Upper lobe of left lung (tissue), 6 donors: ENCODE measurements at regions not wholly inside any gene's neighbourhood (a gene's known extent, or its start where the extent isn't known, plus 50 kb on each side); places are given as distances from the start of the nearest gene placed in this dataset.

Source experiments
- ATAC-seq, 2 donors: fragments of 200-7000 bp; cut with Tn5 transposase; one replicate each; pipeline ENCODE4 v1.9.1; 2022; ENCODE audit warnings: mild to moderate bottlenecking in 2 of 2, moderate library complexity in 2 of 2; ENCODE audit not compliant: low FRiP score in 2 of 2
- DNase-seq, 2 donors: peaks; one replicate each; pipeline ENCODE4 v3.0.0-alpha.2; 2019 to 2020
- H3K27ac ChIP-seq, 4 donors: fragments of 200-600 bp; sonication (generic); one replicate each; pipeline ENCODE4 v1.5.1; 2016 to 2019
- H3K27me3 ChIP-seq, 4 donors: fragments of 200-600 bp; sonication (generic); one replicate each; pipeline ENCODE4 v1.5.1; 2017 to 2019
- H3K36me3 ChIP-seq, 4 donors: fragments of 200-600 bp; sonication (generic); one replicate each; pipeline ENCODE4 v1.5.1; 2016 to 2019
- H3K4me1 ChIP-seq, 4 donors: fragments of 200-600 bp; sonication (generic); one replicate each; pipeline ENCODE4 v1.5.1; 2018 to 2019
- H3K4me3 ChIP-seq, 4 donors: fragments of 200-600 bp; sonication (generic); one replicate each; pipeline ENCODE4 v1.5.1; 2017 to 2019; ENCODE audit warnings: mild to moderate bottlenecking in 2 of 4, moderate library complexity in 1 of 4
- H3K9me3 ChIP-seq, 4 donors: fragments of 200-600 bp; sonication (generic); one replicate each; pipeline ENCODE4 v1.5.1; 2018 to 2019
- CTCF ChIP-seq, 6 experiments: fragments of 450-650 bp in 4 of 6; fragments of 200-600 bp in 2 of 6; sonication (generic) in 2 of 6; IDR thresholded peaks; one replicate each; pipeline ENCODE4 v1.5.1; 2016 to 2019; ENCODE audit warnings: antibody characterized with exemption in 6 of 6
- EP300 ChIP-seq, 4 donors: sonication (generic); formaldehyde crosslinking; IDR thresholded peaks; one replicate each; pipeline ENCODE4 v1.5.1; 2017; ENCODE audit warnings: antibody characterized with exemption in 4 of 4, control low read depth in 2 of 4
- POLR2A ChIP-seq, 4 donors: fragments of 450-650 bp; IDR thresholded peaks; one replicate each; pipeline ENCODE4 v1.5.1; 2016 to 2017; ENCODE audit warnings: antibody characterized with exemption in 4 of 4, mild to moderate bottlenecking in 2 of 4
- POLR2AphosphoS5 ChIP-seq, 2 donors: sonication (generic); formaldehyde crosslinking; IDR thresholded peaks; one replicate each; pipeline ENCODE4 v1.5.1; 2017; ENCODE audit warnings: antibody characterized with exemption in 2 of 2
- WGBS, 2 donors: methylation state at CpG; one replicate each; pipeline ENCODE4 v1.1.5; 2017 to 2018; 5-methylcytosine and 5-hydroxymethylcytosine counted together
- donor health status: DM: no; HTN: no; CAD: no; lungs with moderate emphysema.
- donor health status: DM: no; HTN: yes; CAD: no; lungs with severe emphysema.

- ATAC-seq = no peak
- H3K9me3 ChIP-seq = no peaks in the 10 kb centered on the region
Measured at GRCh38 chr10:10919976-10920375, 97.7 kb upstream of the CELF2 start.

GRCh38 chr10:10921826-10922461 lies 95.7 kb upstream of the CELF2 start:
- DNase-seq (no peak), ATAC-seq (no peak)
- H3K4me3 ChIP-seq = peak overlapping the region in 1 of 4 donors; percentile 1
- H3K36me3 ChIP-seq = no peaks in the 10 kb centered on the region
- no peak for TF ChIP-seq EP300 (IDR thresholded peaks at IDR 0.05)
- no peak for TF ChIP-seq POLR2A (IDR thresholded peaks at IDR 0.05)
- no peak for TF ChIP-seq CTCF (IDR thresholded peaks at IDR 0.05)
- no peak for TF ChIP-seq POLR2AphosphoS5 (IDR thresholded peaks at IDR 0.05)
- 82 to 83% methylated on average over 12 of the region's 12 CpGs for WGBS, 2 donors
- H3K4me1 ChIP-seq = no peaks in the 10 kb centered on the region
- no peaks in the 10 kb centered on the region for H3K27me3 ChIP-seq
- peak overlapping the region in 1 of 4 donors; percentile 69 for H3K27ac ChIP-seq
- H3K9me3 ChIP-seq = no peaks in the 10 kb centered on the region

More at GRCh38 chr10:10919976-10920375, 97.7 kb upstream of the CELF2 start:
- H3K27ac ChIP-seq = no peak overlapping the region
- peaks cover 0 to under 1% (median 0%) of the 10 kb centered on the region in 4 donors for H3K4me1 ChIP-seq
- WGBS, 2 donors = 71 to 85% methylated on average over 5 of the region's 5 CpGs
- no peak overlapping the region for H3K4me3 ChIP-seq
- TF ChIP-seq POLR2A (IDR thresholded peaks at IDR 0.05) = no peak
- TF ChIP-seq POLR2AphosphoS5 (IDR thresholded peaks at IDR 0.05) = no peak
- no peak for TF ChIP-seq CTCF (IDR thresholded peaks at IDR 0.05)
- no peak for TF ChIP-seq EP300 (IDR thresholded peaks at IDR 0.05)
- no peak for DNase-seq
- no peaks in the 10 kb centered on the region for H3K36me3 ChIP-seq
- no peaks in the 10 kb centered on the region for H3K27me3 ChIP-seq

- WGBS, 2 donors = 65 to 83% methylated on average over 17 of the region's 17 CpGs
- H3K4me3 ChIP-seq = peak overlapping the region in 3 of 4 donors; percentile 1 to 15 (median 2)
- DNase-seq (no peak), ATAC-seq (peak; percentile 23 to 71)
- H3K27ac ChIP-seq = peak overlapping the region in 3 of 4 donors; percentile 0 to 69 (median 7)
- no peaks in the 10 kb centered on the region for H3K36me3 ChIP-seq
- TF ChIP-seq POLR2A (IDR thresholded peaks at IDR 0.05) (peak in 1 of 4 donors; percentile 23), POLR2AphosphoS5 (IDR thresholded peaks at IDR 0.05) (no peak), EP300 (IDR thresholded peaks at IDR 0.05) (no peak)
- H3K9me3 ChIP-seq = no peaks in the 10 kb centered on the region
- no peaks in the 10 kb centered on the region for H3K4me1 ChIP-seq
- H3K27me3 ChIP-seq = no peaks in the 10 kb centered on the region
Measured at GRCh38 chr10:10923029-10923651, 94.5 kb upstream of the CELF2 start.

GRCh38 chr10:10925667-10926066 lies 92.0 kb upstream of the CELF2 start:
- TF ChIP-seq POLR2A (IDR thresholded peaks at IDR 0.05) (no peak), POLR2AphosphoS5 (IDR thresholded peaks at IDR 0.05) (no peak), EP300 (IDR thresholded peaks at IDR 0.05) (no peak), CTCF (IDR thresholded peaks at IDR 0.05) (no peak)
- no peak for ATAC-seq

GRCh38 chr10:10927608-10928007 lies 90.1 kb upstream of the CELF2 start:
- Histone ChIP-seq H3K36me3 (no peaks in the 10 kb centered on the region), H3K9me3 (no peaks in the 10 kb centered on the region), H3K27me3 (no peaks in the 10 kb centered on the region), H3K4me3 (no peak overlapping the region), H3K27ac (no peak overlapping the region), H3K4me1 (no peaks in the 10 kb centered on the region)
- WGBS, 2 donors = 97 to 100% methylated on average over 1 of the region's 1 CpG
- no peak for ATAC-seq
- DNase-seq = no peak
- TF ChIP-seq POLR2A (IDR thresholded peaks at IDR 0.05) = no peak
- TF ChIP-seq POLR2AphosphoS5 (IDR thresholded peaks at IDR 0.05) = no peak
- TF ChIP-seq EP300 (IDR thresholded peaks at IDR 0.05) = no peak
- no peak for TF ChIP-seq CTCF (IDR thresholded peaks at IDR 0.05)

More at GRCh38 chr10:10925667-10926066, 92.0 kb upstream of the CELF2 start:
- H3K4me3 ChIP-seq = no peak overlapping the region
- H3K27me3 ChIP-seq = no peaks in the 10 kb centered on the region
- no peaks in the 10 kb centered on the region for H3K9me3 ChIP-seq
- whole genome bisulfite sequencing, 2 donors = 90 to 96% methylated on average over 4 of the region's 4 CpGs
- H3K27ac ChIP-seq = no peak overlapping the region
- H3K4me1 ChIP-seq = no peaks in the 10 kb centered on the region
- no peak for DNase-seq
- H3K36me3 ChIP-seq = no peaks in the 10 kb centered on the region
